CD4-positive, CD25-positive, alpha-beta regulatory T cell (primary cell): ENCODE measurements at regions not wholly inside any gene's neighbourhood (a gene's known extent, or its start where the extent isn't known, plus 50 kb on each side); places are given as distances from the start of the nearest gene placed in this dataset.

ENCODE experiments used
- ATAC-seq, 2 donors: fragments of 150-1000 bp; cut with Tn5 transposase; one replicate each; pipeline ENCODE4 v1.10.0; 2021; ENCODE audit warnings: low read depth in 2 of 2, moderate number of reproducible peaks in 2 of 2, moderate library complexity in 1 of 2
- DNase-seq, 3 donors: peaks; one replicate each; pipeline versions ENCODE4 v3.0.0 to v3.0.0-alpha.2; 2012 to 2022; ENCODE audit warnings: mixed read lengths in 1 of 3
- H3K27ac ChIP-seq: one replicate; pipeline ENCODE4 v1.7.0; 2013; ENCODE audit warnings: mild to moderate bottlenecking, low read length; ENCODE audit not compliant: insufficient read depth, poor library complexity, severe bottlenecking
- H3K27me3 ChIP-seq: one replicate; pipeline ENCODE4 v1.7.0; 2013; ENCODE audit warnings: low read length; ENCODE audit not compliant: control insufficient read depth, insufficient read depth
- H3K36me3 ChIP-seq: one replicate; pipeline ENCODE4 v1.7.0; 2013; ENCODE audit warnings: mild to moderate bottlenecking, low read length, moderate library complexity; ENCODE audit not compliant: control insufficient read depth, insufficient read depth
- H3K4me1 ChIP-seq: 2 replicates; pipeline ENCODE4 v1.7.0; 2013; ENCODE audit warnings: mild to moderate bottlenecking, low read length; ENCODE audit not compliant: insufficient read depth, control insufficient read depth, poor library complexity, severe bottlenecking
- H3K4me3 ChIP-seq: one replicate; pipeline ENCODE4 v1.7.0; 2013; ENCODE audit warnings: low read depth, mild to moderate bottlenecking, low read length, moderate library complexity
- H3K9me3 ChIP-seq, 2 experiments: 1 replicate in 1 of 2; 2 replicates in 1 of 2; pipeline ENCODE4 v1.7.0; 2013; ENCODE audit warnings: low read length in 2 of 2, mild to moderate bottlenecking in 1 of 2, moderate library complexity in 1 of 2; ENCODE audit not compliant: control insufficient read depth in 2 of 2
- H3K27ac Mint-ChIP-seq, 3 donors: one replicate each; pipeline ENCODE4 v1.8.0; 2020 to 2022; ENCODE audit warnings: mild to moderate bottlenecking in 3 of 3, mixed read lengths in 3 of 3, moderate library complexity in 2 of 3
- H3K27me3 Mint-ChIP-seq: one replicate; pipeline ENCODE4 v1.8.0; 2022; ENCODE audit warnings: mild to moderate bottlenecking, mixed read lengths
- H3K36me3 Mint-ChIP-seq: one replicate; pipeline ENCODE4 v1.8.0; 2020; ENCODE audit warnings: mixed read lengths
- H3K4me1 Mint-ChIP-seq, 4 donors: one replicate each; pipeline ENCODE4 v1.8.0; 2020 to 2022; ENCODE audit warnings: mixed read lengths in 4 of 4, mild to moderate bottlenecking in 1 of 4
- H3K4me3 Mint-ChIP-seq, 4 donors: one replicate each; pipeline ENCODE4 v1.8.0; 2020 to 2022; ENCODE audit warnings: mild to moderate bottlenecking in 4 of 4, mixed read lengths in 4 of 4, moderate library complexity in 3 of 4
- H3K9me3 Mint-ChIP-seq, 7 donors: one replicate each; pipeline ENCODE4 v1.8.0; 2020 to 2022; ENCODE audit warnings: mixed read lengths in 7 of 7, mild to moderate bottlenecking in 3 of 7, moderate library complexity in 2 of 7

DNA sequence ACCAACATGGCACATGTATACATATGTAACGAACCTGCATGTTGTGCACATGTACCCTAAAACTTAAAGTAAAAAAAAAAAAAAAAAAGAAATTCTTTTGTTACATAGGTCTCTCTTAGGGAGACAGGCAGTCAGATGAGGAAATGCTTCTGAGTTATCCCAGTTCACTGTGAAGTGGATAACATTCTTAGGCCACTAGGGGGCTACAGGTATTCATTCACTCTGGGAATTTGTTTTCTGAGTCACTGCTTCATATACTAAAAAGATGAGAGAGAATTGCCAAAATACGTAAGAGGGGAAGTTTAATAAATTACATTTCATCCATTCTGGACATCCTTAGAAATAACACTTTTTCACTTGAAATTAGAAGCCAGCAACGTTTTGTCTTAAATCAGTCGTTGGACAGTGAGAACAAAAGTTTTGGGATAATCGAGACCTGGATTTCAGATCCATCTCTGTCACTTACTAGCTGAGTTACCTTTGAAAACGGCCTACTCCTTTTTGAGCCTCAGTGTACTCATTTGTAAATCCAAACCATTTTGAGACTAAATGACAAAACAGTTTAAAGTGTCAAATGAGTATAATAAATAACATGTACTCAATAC is 738.4 kb upstream of the ALCAM start:
- no peaks in the 10 kb centered on the region for H3K4me1 ChIP-seq
- H3K9me3 ChIP-seq = no peaks in the 10 kb centered on the region
- Mint-ChIP-seq H3K4me1 (no peaks in the 10 kb centered on the region), H3K27ac (no peak overlapping the region), H3K9me3 (peaks cover 0 to 1% (median 0%) of the 10 kb centered on the region in 7 donors), H3K27me3 (no peaks in the 10 kb centered on the region), H3K36me3 (no peaks in the 10 kb centered on the region), H3K4me3 (no peak overlapping the region)
- no peaks in the 10 kb centered on the region for H3K27me3 ChIP-seq
- H3K4me3 ChIP-seq = no peak overlapping the region
- peak in 1 of 3 donors; percentile 1 for DNase-seq
- no peak for ATAC-seq
- H3K27ac ChIP-seq = no peak overlapping the region
- no peaks in the 10 kb centered on the region for H3K36me3 ChIP-seq

- no peaks in the 10 kb centered on the region for H3K9me3 ChIP-seq
- no peak for DNase-seq
- H3K4me3 Mint-ChIP-seq = no peak overlapping the region
- no peaks in the 10 kb centered on the region for H3K36me3 ChIP-seq
- H3K36me3 Mint-ChIP-seq = no peaks in the 10 kb centered on the region
- H3K4me1 Mint-ChIP-seq = no peaks in the 10 kb centered on the region
- H3K27me3 ChIP-seq = no peaks in the 10 kb centered on the region
- H3K27me3 Mint-ChIP-seq = no peaks in the 10 kb centered on the region
- ATAC-seq = no peak
- no peak overlapping the region for H3K4me3 ChIP-seq
- no peak overlapping the region for H3K27ac Mint-ChIP-seq
- no peaks in the 10 kb centered on the region for H3K4me1 ChIP-seq
- no peak overlapping the region for H3K27ac ChIP-seq
- H3K9me3 Mint-ChIP-seq = peaks cover 0 to 3% (median 0%) of the 10 kb centered on the region in 7 donors
Measured at GRCh38 chr3:104629038-104629437, 737.7 kb upstream of the ALCAM start.

GRCh38 chr3:104631254-104631653 is 735.5 kb upstream of the ALCAM start:
- Histone ChIP-seq H3K27ac (no peak overlapping the region), H3K27me3 (no peaks in the 10 kb centered on the region), H3K4me3 (no peak overlapping the region), H3K36me3 (no peaks in the 10 kb centered on the region), H3K4me1 (no peaks in the 10 kb centered on the region), H3K9me3 (no peaks in the 10 kb centered on the region)
- Mint-ChIP-seq H3K27ac (no peak overlapping the region), H3K36me3 (no peaks in the 10 kb centered on the region), H3K4me1 (no peaks in the 10 kb centered on the region), H3K9me3 (peaks cover 0 to 3% (median 0%) of the 10 kb centered on the region in 7 donors), H3K27me3 (no peaks in the 10 kb centered on the region), H3K4me3 (no peak overlapping the region)
- DNase-seq (no peak), ATAC-seq (no peak)

DNA sequence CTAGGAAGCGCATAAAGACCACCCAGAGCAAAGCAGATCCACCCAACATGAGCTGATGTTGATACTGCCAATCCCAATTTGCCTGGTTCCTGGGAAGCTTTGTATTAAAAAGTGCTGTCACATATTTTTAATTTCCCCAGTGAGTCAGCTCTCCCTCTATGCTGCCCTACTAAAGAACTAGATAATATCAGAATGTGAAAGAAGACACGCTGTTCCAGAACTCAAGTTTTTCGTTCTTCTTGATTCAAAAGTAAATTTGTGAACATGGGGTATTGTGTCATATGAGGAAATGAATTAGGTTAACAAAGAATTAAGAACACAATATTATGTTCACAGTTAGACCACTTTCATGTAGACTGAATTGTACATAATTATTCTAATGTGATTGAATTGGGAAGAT is 734.2 kb upstream of the ALCAM start:
- Histone ChIP-seq H3K27ac (no peak overlapping the region), H3K4me1 (no peaks in the 10 kb centered on the region), H3K9me3 (no peaks in the 10 kb centered on the region), H3K4me3 (no peak overlapping the region), H3K36me3 (no peaks in the 10 kb centered on the region), H3K27me3 (no peaks in the 10 kb centered on the region)
- no peaks in the 10 kb centered on the region for H3K4me1 Mint-ChIP-seq
- DNase-seq (no peak), ATAC-seq (no peak)
- H3K27me3 Mint-ChIP-seq = no peaks in the 10 kb centered on the region
- H3K4me3 Mint-ChIP-seq = no peak overlapping the region
- H3K9me3 Mint-ChIP-seq = peaks cover 0 to 10% (median 0%) of the 10 kb centered on the region in 7 donors
- H3K27ac Mint-ChIP-seq = no peak overlapping the region
- H3K36me3 Mint-ChIP-seq = no peaks in the 10 kb centered on the region

DNA sequence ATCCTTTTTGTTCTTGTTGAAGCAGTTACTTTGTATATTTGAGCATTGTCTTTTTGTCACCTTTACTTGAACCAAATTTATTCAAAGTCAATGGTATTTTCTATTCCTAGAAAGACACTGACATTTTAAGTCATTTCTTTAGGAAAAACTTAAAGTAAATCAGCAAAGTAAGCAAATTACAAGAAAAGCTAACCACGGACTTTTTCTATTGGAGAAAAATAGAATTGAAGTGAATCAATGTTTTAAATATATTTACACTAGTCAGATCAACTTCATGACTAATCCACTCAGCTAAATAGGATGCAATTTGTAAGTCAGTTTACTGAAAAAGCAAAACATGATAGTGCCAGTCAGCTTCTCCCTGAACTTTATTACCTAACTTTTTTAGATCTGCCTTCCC is 733.8 kb upstream of the ALCAM start:
- no peaks in the 10 kb centered on the region for H3K36me3 ChIP-seq
- Mint-ChIP-seq H3K4me1 (no peaks in the 10 kb centered on the region), H3K36me3 (no peaks in the 10 kb centered on the region), H3K27ac (no peak overlapping the region), H3K27me3 (no peaks in the 10 kb centered on the region), H3K9me3 (peaks cover 0 to 14% (median under 1%) of the 10 kb centered on the region in 7 donors), H3K4me3 (no peak overlapping the region)
- ATAC-seq (no peak), DNase-seq (no peak)
- H3K27me3 ChIP-seq = no peaks in the 10 kb centered on the region
- no peaks in the 10 kb centered on the region for H3K9me3 ChIP-seq
- no peak overlapping the region for H3K27ac ChIP-seq
- H3K4me3 ChIP-seq = no peak overlapping the region
- no peaks in the 10 kb centered on the region for H3K4me1 ChIP-seq

DNA sequence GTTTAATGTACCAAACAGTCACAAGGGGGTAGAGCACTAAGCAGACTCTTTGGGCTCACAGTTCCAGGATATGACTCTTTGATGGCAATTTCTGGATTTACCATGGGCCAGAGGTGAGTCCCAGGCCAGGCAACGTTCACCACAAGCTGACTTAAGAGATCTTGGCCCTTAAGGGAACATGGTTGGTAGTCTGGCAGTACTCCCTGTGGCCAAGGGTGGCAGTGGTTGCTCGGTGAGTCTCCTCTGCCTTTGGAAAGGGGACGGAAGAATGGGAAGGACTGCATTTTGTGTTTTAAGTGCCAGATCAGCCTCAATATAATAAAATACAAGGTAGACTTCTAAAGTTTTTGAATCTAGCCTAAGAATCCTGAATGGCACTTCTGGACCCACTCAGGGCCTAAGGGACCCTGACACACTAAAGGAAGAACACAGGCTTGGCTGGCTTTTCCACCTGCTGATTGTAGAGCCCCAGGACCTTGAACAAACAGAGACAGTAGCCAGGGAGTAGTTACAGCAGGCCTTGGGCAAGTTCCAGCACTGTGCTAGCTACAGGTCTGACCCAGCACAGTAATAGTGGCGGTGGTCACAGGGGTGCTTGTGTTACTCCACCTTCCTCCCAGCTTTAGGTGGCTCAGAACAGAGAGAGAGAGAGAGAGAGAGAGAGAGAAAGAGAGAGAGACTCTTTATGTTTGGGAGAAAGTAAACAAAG is 730.7 kb upstream of the ALCAM start:
- no peaks in the 10 kb centered on the region for H3K27me3 Mint-ChIP-seq
- H3K4me1 Mint-ChIP-seq = no peaks in the 10 kb centered on the region
- H3K36me3 Mint-ChIP-seq = no peaks in the 10 kb centered on the region
- peaks cover 2 to 25% (median 5%) of the 10 kb centered on the region in 7 donors for H3K9me3 Mint-ChIP-seq
- Histone ChIP-seq H3K27ac (no peak overlapping the region), H3K4me3 (no peak overlapping the region), H3K36me3 (no peaks in the 10 kb centered on the region), H3K27me3 (no peaks in the 10 kb centered on the region), H3K9me3 (no peaks in the 10 kb centered on the region), H3K4me1 (no peaks in the 10 kb centered on the region)
- H3K4me3 Mint-ChIP-seq = no peak overlapping the region
- DNase-seq (no peak), ATAC-seq (no peak)
- H3K27ac Mint-ChIP-seq = no peak overlapping the region

GRCh38 chr3:104642827-104643226 is 723.9 kb upstream of the ALCAM start:
- ATAC-seq = no peak
- no peak for DNase-seq
- no peaks in the 10 kb centered on the region for H3K9me3 ChIP-seq
- H3K4me3 Mint-ChIP-seq = no peak overlapping the region
- H3K27ac Mint-ChIP-seq = no peak overlapping the region
- no peak overlapping the region for H3K27ac ChIP-seq
- no peaks in the 10 kb centered on the region for H3K4me1 Mint-ChIP-seq
- H3K9me3 Mint-ChIP-seq = peaks cover 0 to 12% (median 5%) of the 10 kb centered on the region in 7 donors
- H3K27me3 ChIP-seq = no peaks in the 10 kb centered on the region
- H3K4me3 ChIP-seq = no peak overlapping the region
- no peaks in the 10 kb centered on the region for H3K36me3 Mint-ChIP-seq
- no peaks in the 10 kb centered on the region for H3K27me3 Mint-ChIP-seq
- no peaks in the 10 kb centered on the region for H3K4me1 ChIP-seq
- no peaks in the 10 kb centered on the region for H3K36me3 ChIP-seq

GRCh38 chr3:104646196-104646595 is 720.5 kb upstream of the ALCAM start:
- H3K4me1 ChIP-seq = no peaks in the 10 kb centered on the region
- Mint-ChIP-seq H3K9me3 (peaks cover 0 to 6% (median 0%) of the 10 kb centered on the region in 7 donors), H3K4me1 (no peaks in the 10 kb centered on the region), H3K36me3 (no peaks in the 10 kb centered on the region), H3K27ac (no peak overlapping the region), H3K4me3 (no peak overlapping the region), H3K27me3 (no peaks in the 10 kb centered on the region)
- H3K27ac ChIP-seq = no peak overlapping the region
- no peak overlapping the region for H3K4me3 ChIP-seq
- no peak for DNase-seq
- no peaks in the 10 kb centered on the region for H3K27me3 ChIP-seq
- no peaks in the 10 kb centered on the region for H3K9me3 ChIP-seq
- ATAC-seq = no peak
- no peaks in the 10 kb centered on the region for H3K36me3 ChIP-seq
